SK-N-MC (cell line): ENCODE measurements at regions not wholly inside any gene's neighbourhood (a gene's known extent, or its start where the extent isn't known, plus 50 kb on each side); places are given as distances from the start of the nearest gene placed in this dataset.

Source experiments
- EZH2 ChIP-seq: fragments of 200-600 bp; sonication (generic); IDR thresholded peaks from one replicate; pipeline ENCODE4 v1.6.1; 2017; ENCODE audit warnings: antibody characterized with exemption
- FOXP2 ChIP-seq: optimal IDR thresholded peaks from 2 replicates; pipeline ENCODE3; 2011; ENCODE audit warnings: mild to moderate bottlenecking, moderate library complexity; ENCODE audit not compliant: insufficient read depth; ENCODE audit errors: extremely low read length, control extremely low read depth

- TF ChIP-seq EZH2 = no peak
- no peak for TF ChIP-seq FOXP2
Observed at GRCh38 chr2:163395602-163396001, 340.2 kb downstream of the FIGN start.
